ENCODE measurements at regions not wholly inside any gene's neighbourhood (a gene's known extent, or its start where the extent isn't known, plus 50 kb on each side); places are given as distances from the start of the nearest gene placed in this dataset.
A peak's percentile ranks its signal among the peaks of the same experiment; 100 is the strongest.

DNA sequence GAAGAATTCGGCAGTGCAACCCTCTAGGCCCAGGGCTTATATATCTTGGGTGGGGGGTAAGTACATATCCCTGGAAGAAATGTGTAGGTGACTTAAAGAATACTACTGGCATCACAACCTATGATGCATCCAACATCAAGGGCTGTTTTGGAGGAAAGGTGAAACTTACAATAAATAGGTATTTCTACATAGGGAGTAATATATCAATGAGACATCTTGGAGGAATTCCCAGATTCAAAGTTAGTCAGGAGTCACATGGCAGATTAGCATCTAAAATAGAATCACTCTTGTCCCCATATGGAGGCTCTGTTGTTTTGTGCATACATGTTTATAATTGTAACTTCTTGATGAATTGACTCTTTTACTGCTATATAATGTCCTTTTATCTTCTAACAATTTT is 375.5 kb downstream of the PAX1 start:
- no peaks in the 10 kb centered on the region for H3K4me1 ChIP-seq
- H3K4me3 ChIP-seq: no peak overlapping the region
- no peaks in the 10 kb centered on the region for H3K9me3 ChIP-seq
- TF ChIP-seq CTCF (IDR thresholded peaks at IDR 0.05): no peak
- no peak overlapping the region for H3K27ac ChIP-seq
- no peaks in the 10 kb centered on the region for H3K36me3 ChIP-seq
- intact Hi-C loops (cut with DNase I; ENCODE audit: low total_unique reads): no loop called here
- H3K27me3 ChIP-seq: no peaks in the 10 kb centered on the region
- DNase-seq: no peak

- H3K27ac ChIP-seq: no peak overlapping the region
- no peaks in the 10 kb centered on the region for H3K36me3 ChIP-seq
- no peak for TF ChIP-seq CTCF (IDR thresholded peaks at IDR 0.05)
- peaks cover 0 to 7% (median 0%) of the 10 kb centered on the region in 4 donors for H3K4me1 ChIP-seq
- no peaks in the 10 kb centered on the region for H3K27me3 ChIP-seq
- no peak for DNase-seq
- H3K4me3 ChIP-seq: no peak overlapping the region
- no peaks in the 10 kb centered on the region for H3K9me3 ChIP-seq
- intact Hi-C loops (cut with DNase I; ENCODE audit: low total_unique reads): no loop called here
Measured at GRCh38 chr20:22074635-22075034, 369.2 kb downstream of the PAX1 start.

DNA sequence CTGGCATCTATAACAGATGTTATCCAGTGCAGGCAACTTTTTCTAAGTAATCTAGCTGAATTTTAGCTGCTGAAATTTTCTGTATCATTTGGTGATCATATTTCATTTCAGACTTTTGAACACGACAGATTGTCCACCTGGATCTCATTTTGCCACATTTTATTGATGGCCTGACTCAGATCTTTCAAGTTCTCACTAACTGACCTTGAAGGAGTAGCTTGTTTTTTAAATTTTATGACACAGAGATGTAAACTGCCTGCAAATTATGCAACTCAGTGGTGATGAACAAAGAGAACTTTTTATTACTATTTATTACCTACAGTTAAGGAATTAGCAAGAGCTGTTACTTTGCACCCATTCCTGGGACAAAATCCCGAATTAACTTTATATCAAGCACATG is 366.4 kb downstream of the PAX1 start:
- H3K4me3 ChIP-seq: no peak overlapping the region
- no peaks in the 10 kb centered on the region for H3K36me3 ChIP-seq
- peaks cover 0 to 7% (median 0%) of the 10 kb centered on the region in 4 donors for H3K4me1 ChIP-seq
- TF ChIP-seq CTCF (IDR thresholded peaks at IDR 0.05): no peak
- DNase-seq: no peak
- intact Hi-C loops (cut with DNase I; ENCODE audit: low total_unique reads): no loop called here
- H3K9me3 ChIP-seq: no peaks in the 10 kb centered on the region
- no peaks in the 10 kb centered on the region for H3K27me3 ChIP-seq
- no peak overlapping the region for H3K27ac ChIP-seq

DNA sequence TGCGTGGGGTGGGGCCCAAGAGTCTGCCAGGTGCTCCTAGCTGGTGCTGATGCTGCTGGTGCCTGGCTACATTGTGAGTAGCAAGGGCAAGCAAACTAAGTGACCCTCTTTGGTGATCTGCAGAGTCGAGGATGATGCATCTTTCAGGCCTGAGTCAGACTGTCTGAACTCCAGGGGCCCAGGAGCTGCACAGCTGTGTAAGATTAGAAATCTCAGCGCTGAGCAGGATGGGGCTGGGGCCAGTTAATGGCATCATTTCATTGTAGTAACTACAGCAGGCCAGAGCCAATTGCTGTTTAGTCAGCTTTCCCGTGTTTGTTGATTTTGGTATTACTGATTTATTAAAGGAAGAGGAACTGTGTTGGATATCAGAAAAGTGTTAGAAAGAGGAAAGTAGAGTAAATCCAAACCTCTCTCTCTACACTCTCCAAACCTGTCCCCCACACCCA is 365.2 kb downstream of the PAX1 start:
- no peak overlapping the region for H3K4me3 ChIP-seq
- no peak for TF ChIP-seq CTCF (IDR thresholded peaks at IDR 0.05)
- H3K27me3 ChIP-seq: no peaks in the 10 kb centered on the region
- intact Hi-C loops (cut with DNase I; ENCODE audit: low total_unique reads): no loop called here
- peak in 1 of 2 donors; percentile 24 for DNase-seq
- no peaks in the 10 kb centered on the region for H3K9me3 ChIP-seq
- no peak overlapping the region for H3K27ac ChIP-seq
- peaks cover 0 to 7% (median 0%) of the 10 kb centered on the region in 4 donors for H3K4me1 ChIP-seq
- no peaks in the 10 kb centered on the region for H3K36me3 ChIP-seq

DNA sequence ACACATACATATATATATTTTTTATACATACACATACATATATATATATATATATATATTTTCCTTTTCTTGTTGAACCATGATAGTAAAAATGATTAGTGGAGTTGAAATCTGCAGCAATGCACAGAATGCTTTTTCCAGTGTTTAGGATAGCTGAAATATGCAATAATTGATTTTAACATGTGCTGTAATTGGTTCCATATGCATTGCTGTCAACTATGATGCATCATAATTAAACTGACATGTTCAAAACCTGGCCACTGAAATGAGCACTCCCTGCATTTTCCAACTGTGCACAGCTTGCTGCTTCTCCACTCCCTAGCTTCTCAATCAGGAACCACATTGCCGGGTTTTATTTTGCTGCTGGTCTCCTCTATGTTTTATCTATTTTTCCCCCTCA is 358.3 kb downstream of the PAX1 start:
- no peak for DNase-seq
- Histone ChIP-seq H3K4me1 (no peaks in the 10 kb centered on the region), H3K36me3 (no peaks in the 10 kb centered on the region), H3K27ac (no peak overlapping the region), H3K27me3 (no peaks in the 10 kb centered on the region), H3K9me3 (no peaks in the 10 kb centered on the region), H3K4me3 (no peak overlapping the region)
- no peak for TF ChIP-seq CTCF (IDR thresholded peaks at IDR 0.05)
- intact Hi-C loops (cut with DNase I; ENCODE audit: low total_unique reads): no loop called here

DNA sequence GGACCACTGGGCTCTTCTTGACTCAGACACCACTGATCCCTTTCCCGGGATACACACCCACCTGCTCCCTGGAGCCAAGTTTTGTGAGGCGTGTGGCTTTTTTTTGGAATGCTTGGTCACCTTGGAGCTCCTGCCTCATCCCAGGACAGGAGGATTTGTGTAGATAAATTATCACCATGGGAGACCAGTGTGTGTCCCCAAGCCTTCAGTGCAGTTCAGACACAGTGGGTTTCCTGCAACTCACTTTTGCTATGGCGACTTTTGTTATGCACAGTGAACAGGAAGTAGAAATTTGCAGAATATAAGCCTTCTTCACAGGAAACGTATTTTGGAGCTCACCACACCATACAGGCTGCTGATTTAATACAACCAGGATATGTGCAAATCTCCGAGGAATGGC is 357.4 kb downstream of the PAX1 start:
- Histone ChIP-seq H3K4me3 (no peak overlapping the region), H3K36me3 (no peaks in the 10 kb centered on the region), H3K9me3 (no peaks in the 10 kb centered on the region), H3K27ac (no peak overlapping the region), H3K27me3 (no peaks in the 10 kb centered on the region), H3K4me1 (no peaks in the 10 kb centered on the region)
- DNase-seq: no peak
- no peak for TF ChIP-seq CTCF (IDR thresholded peaks at IDR 0.05)
- intact Hi-C loops (cut with DNase I; ENCODE audit: low total_unique reads): no loop called here
